PC-3 (cell line): ENCODE measurements at regions not wholly inside any gene's neighbourhood (a gene's known extent, or its start where the extent isn't known, plus 50 kb on each side); places are given as distances from the start of the nearest gene placed in this dataset.

Experiments
- ATAC-seq: fragments of 200-7000 bp; cut with Tn5 transposase; 2 replicates; pipeline ENCODE4 v1.9.1; 2020; ENCODE audit warnings: mild to moderate bottlenecking, moderate library complexity
- BruUV-seq: library from RNA; stranded (reverse); fragments of 400-500 nt; replicated peaks from 2 replicates; lab custom pipeline; 2021; lab: Mats Ljungman, UMichigan
- CTCF ChIA-PET: fragments of 300-600 bp; sonication (Branson Sonifier 250); formaldehyde crosslinking; loops from one replicate; lab custom pipeline; 2022; ENCODE audit warnings: antibody characterized with exemption; lab: Charles Lee
- POLR2A ChIA-PET: fragments of 300-600 bp; sonication (Branson Sonifier 250); formaldehyde crosslinking; loops from one replicate; lab custom pipeline; 2022; ENCODE audit warnings: antibody characterized with exemption; ENCODE audit not compliant: unreplicated experiment; lab: Charles Lee
- DNase-seq: peaks from one replicate; pipeline ENCODE4 v3.0.0-alpha.2; 2015
- H2AFZ ChIP-seq: fragments of 300-600 bp; sonication (generic); 2 replicates; pipeline ENCODE4 v1.6.0; 2016; ENCODE audit warnings: antibody characterized with exemption, low read length
- H3F3A ChIP-seq: fragments of 300-600 bp; sonication (generic); one replicate; pipeline ENCODE4 v1.6.0; 2017; ENCODE audit warnings: antibody characterized with exemption, low read length, control low read depth, mild to moderate bottlenecking; ENCODE audit not compliant: unreplicated experiment
- H3K27ac ChIP-seq: fragments of 300-600 bp; sonication (generic); 2 replicates; pipeline ENCODE4 v1.5.1; 2016; ENCODE audit warnings: mild to moderate bottlenecking, low read length
- H3K27me3 ChIP-seq: fragments of 300-600 bp; sonication (generic); 2 replicates; pipeline ENCODE4 v1.6.1; 2016; ENCODE audit warnings: low read length, mixed read lengths
- H3K36me3 ChIP-seq: fragments of 300-600 bp; sonication (generic); 2 replicates; pipeline ENCODE4 v1.6.1; 2016; ENCODE audit warnings: low read depth, mixed run types, low read length, mixed read lengths
- H3K4me1 ChIP-seq: fragments of 300-600 bp; sonication (generic); 2 replicates; pipeline ENCODE4 v1.5.1; 2016; ENCODE audit warnings: low read length; ENCODE audit not compliant: insufficient read depth
- H3K4me2 ChIP-seq: fragments of 300-600 bp; sonication (generic); 2 replicates; pipeline ENCODE4 v1.6.0; 2016; ENCODE audit warnings: low read length
- H3K4me3 ChIP-seq: fragments of 300-600 bp; sonication (generic); 2 replicates; pipeline ENCODE4 v1.5.1; 2016; ENCODE audit warnings: mild to moderate bottlenecking, low read length, mixed read lengths
- H3K79me2 ChIP-seq: fragments of 300-600 bp; sonication (generic); 2 replicates; pipeline ENCODE4 v1.6.1; 2017; ENCODE audit warnings: low read length, mixed read lengths
- H3K9ac ChIP-seq: fragments of 300-600 bp; sonication (generic); 2 replicates; pipeline ENCODE4 v1.6.0; 2016; ENCODE audit warnings: mild to moderate bottlenecking, low read length
- H3K9me2 ChIP-seq: fragments of 300-600 bp; sonication (generic); replicated peaks from 2 replicates; pipeline ENCODE4 v1.6.1; 2016; ENCODE audit warnings: mixed run types, low read length, mixed read lengths
- H3K9me3 ChIP-seq: fragments of 300-600 bp; sonication (generic); 2 replicates; pipeline ENCODE4 v1.6.1; 2016; ENCODE audit warnings: low read length, mixed read lengths
- H4K20me1 ChIP-seq: fragments of 300-600 bp; sonication (generic); 2 replicates; pipeline ENCODE4 v1.6.1; 2016; ENCODE audit warnings: low read length, mixed read lengths
- EZH2 ChIP-seq: fragments of 300-600 bp; sonication (generic); IDR thresholded peaks from one replicate; pipeline ENCODE4 v1.6.1; 2017; ENCODE audit warnings: antibody characterized with exemption, mild to moderate bottlenecking, low read length; ENCODE audit not compliant: unreplicated experiment
- EZH2phosphoT487 ChIP-seq: fragments of 300-600 bp; sonication (generic); IDR thresholded peaks from 2 replicates; pipeline ENCODE4 v1.6.1; 2018; ENCODE audit warnings: mild to moderate bottlenecking, antibody characterized with exemption, low read length, borderline replicate concordance
- intact Hi-C: fragments of 100-400 bp; cut with micrococcal nuclease; formaldehyde crosslinking; loops from 2 replicates; pipeline ENCODE4 v1.9.0; 2023
- TF ChIP-seq, protein P1 (sequence below): fragments of 300-600 bp; sonication (generic); conservative IDR thresholded peaks from 2 replicates; pipeline ENCODE4 v1.5.1; 2017; ENCODE audit warnings: antibody characterized with exemption, low read depth, mild to moderate bottlenecking, low read length

DNA sequence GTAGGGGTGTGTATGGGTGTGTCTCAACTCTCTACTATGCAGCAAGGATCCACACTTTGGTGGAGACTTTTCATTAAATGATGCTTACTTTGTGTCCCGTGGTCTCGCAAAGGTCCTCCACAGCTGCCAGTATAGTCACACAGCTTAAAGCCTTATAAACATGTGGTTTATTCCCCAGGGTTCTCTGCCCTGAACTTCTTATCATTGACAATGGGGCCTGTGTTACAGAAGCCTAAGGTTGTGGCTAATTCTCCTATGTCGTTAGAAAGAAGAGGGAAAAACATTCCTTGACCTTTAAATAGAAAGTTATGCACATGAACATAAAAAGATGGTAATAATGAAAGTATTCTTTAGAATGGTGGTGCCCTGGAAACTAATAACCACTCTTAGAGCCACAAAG is 201.4 kb downstream of the INHBA start:
- H3K9ac ChIP-seq, result no peak overlapping the region
- H3K9me2 ChIP-seq, result no peaks in the 10 kb centered on the region
- ChIA-PET POLR2A (no interaction called here), CTCF (no interaction called here)
- no TSS peak for BruUV-seq
- H3K4me1 ChIP-seq, result no peaks in the 10 kb centered on the region
- no peaks in the 10 kb centered on the region for H4K20me1 ChIP-seq
- no peaks in the 10 kb centered on the region for H3K9me3 ChIP-seq
- no peaks in the 10 kb centered on the region for H3K36me3 ChIP-seq
- no peaks in the 10 kb centered on the region for H3F3A ChIP-seq
- ATAC-seq (no peak), DNase-seq (no peak)
- H3K4me2 ChIP-seq, result no peak overlapping the region
- no peak overlapping the region for H3K27ac ChIP-seq
- no peaks in the 10 kb centered on the region for H3K79me2 ChIP-seq
- TF ChIP-seq EZH2phosphoT487 (no peak), EZH2 (no peak)
- TF ChIP-seq, protein P1, sequence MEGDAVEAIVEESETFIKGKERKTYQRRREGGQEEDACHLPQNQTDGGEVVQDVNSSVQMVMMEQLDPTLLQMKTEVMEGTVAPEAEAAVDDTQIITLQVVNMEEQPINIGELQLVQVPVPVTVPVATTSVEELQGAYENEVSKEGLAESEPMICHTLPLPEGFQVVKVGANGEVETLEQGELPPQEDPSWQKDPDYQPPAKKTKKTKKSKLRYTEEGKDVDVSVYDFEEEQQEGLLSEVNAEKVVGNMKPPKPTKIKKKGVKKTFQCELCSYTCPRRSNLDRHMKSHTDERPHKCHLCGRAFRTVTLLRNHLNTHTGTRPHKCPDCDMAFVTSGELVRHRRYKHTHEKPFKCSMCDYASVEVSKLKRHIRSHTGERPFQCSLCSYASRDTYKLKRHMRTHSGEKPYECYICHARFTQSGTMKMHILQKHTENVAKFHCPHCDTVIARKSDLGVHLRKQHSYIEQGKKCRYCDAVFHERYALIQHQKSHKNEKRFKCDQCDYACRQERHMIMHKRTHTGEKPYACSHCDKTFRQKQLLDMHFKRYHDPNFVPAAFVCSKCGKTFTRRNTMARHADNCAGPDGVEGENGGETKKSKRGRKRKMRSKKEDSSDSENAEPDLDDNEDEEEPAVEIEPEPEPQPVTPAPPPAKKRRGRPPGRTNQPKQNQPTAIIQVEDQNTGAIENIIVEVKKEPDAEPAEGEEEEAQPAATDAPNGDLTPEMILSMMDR, result no peak
- no peaks in the 10 kb centered on the region for H3K27me3 ChIP-seq
- intact Hi-C loops, result no loop called here
- no peak overlapping the region for H2AFZ ChIP-seq
- H3K4me3 ChIP-seq, result no peak overlapping the region

- H3K27ac ChIP-seq, result no peak overlapping the region
- no peaks in the 10 kb centered on the region for H3K79me2 ChIP-seq
- no peaks in the 10 kb centered on the region for H3K4me1 ChIP-seq
- CTCF ChIA-PET, result no interaction called here
- H3K27me3 ChIP-seq, result no peaks in the 10 kb centered on the region
- DNase-seq (no peak), ATAC-seq (no peak)
- no peak overlapping the region for H2AFZ ChIP-seq
- intact Hi-C loops, result no loop called here
- H3K4me2 ChIP-seq, result no peak overlapping the region
- POLR2A ChIA-PET, result no interaction called here
- no peaks in the 10 kb centered on the region for H3F3A ChIP-seq
- no peaks in the 10 kb centered on the region for H3K9me2 ChIP-seq
- no peak overlapping the region for H3K9ac ChIP-seq
- no peaks in the 10 kb centered on the region for H3K9me3 ChIP-seq
- TF ChIP-seq, protein P1, result no peak
- TF ChIP-seq EZH2phosphoT487, result no peak
- TF ChIP-seq EZH2, result no peak
- no peaks in the 10 kb centered on the region for H4K20me1 ChIP-seq
- H3K36me3 ChIP-seq, result no peaks in the 10 kb centered on the region
- no TSS peak for BruUV-seq
- H3K4me3 ChIP-seq, result no peak overlapping the region
Measured at GRCh38 chr7:41501006-41501405, 201.9 kb downstream of the INHBA start.

DNA sequence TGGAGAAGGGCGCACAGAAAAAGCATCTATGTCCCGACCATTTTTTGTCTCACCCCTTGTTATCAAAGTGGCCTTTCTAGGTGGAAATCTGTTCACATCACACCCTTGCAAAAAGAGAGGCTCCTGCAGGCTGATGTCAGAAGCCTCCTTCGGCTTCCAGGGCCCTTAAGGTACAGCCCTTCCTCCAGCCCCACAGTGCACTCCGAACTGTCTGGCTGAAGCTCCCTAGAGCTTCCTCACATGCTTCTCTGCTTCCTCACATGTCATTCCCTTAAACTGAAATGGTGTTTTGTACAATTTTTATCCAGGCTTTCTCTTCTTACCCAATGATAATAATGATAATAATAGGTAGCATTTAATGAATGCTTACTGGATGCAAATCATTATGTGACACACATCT is 210.3 kb downstream of the INHBA start:
- H3K9ac ChIP-seq, result no peak overlapping the region
- DNase-seq (no peak), ATAC-seq (no peak)
- H3K27ac ChIP-seq, result no peak overlapping the region
- H3K9me2 ChIP-seq, result 0 out of 2 replicates have a peak, but pooled peaks cover 1% of the 10 kb centered on the region
- ChIA-PET CTCF (no interaction called here), POLR2A (no interaction called here)
- no peaks in the 10 kb centered on the region for H3K27me3 ChIP-seq
- no peaks in the 10 kb centered on the region for H3K9me3 ChIP-seq
- no peaks in the 10 kb centered on the region for H4K20me1 ChIP-seq
- no TSS peak for BruUV-seq
- no peaks in the 10 kb centered on the region for H3F3A ChIP-seq
- H3K36me3 ChIP-seq, result no peaks in the 10 kb centered on the region
- no peak overlapping the region for H3K4me2 ChIP-seq
- no peak overlapping the region for H2AFZ ChIP-seq
- H3K4me3 ChIP-seq, result no peak overlapping the region
- TF ChIP-seq, protein P1, result no peak
- no peak for TF ChIP-seq EZH2
- no peak for TF ChIP-seq EZH2phosphoT487
- no peaks in the 10 kb centered on the region for H3K79me2 ChIP-seq
- H3K4me1 ChIP-seq, result no peaks in the 10 kb centered on the region
- intact Hi-C loops, result no loop called here
